ENCODE measurements at regions not wholly inside any gene's neighbourhood (a gene's known extent, or its start where the extent isn't known, plus 50 kb on each side); places are given as distances from the start of the nearest gene placed in this dataset.

DNA sequence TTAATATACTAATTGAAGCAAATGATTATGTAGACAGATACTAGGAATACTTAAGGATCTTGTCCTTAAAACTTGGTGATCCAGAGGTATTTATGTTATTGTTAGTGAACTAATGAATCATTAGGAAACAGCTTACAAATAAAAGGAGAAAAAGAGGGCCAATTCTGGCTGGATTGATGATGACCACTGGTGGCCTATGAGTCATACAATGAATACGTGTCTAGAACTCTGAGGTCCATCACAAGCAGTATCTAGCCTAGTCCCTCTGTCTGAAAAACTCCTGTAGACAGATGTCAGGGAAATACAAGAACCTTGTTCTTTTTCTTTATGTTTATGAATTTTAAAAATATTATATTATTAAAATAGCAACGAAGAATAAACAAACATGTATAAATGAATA is 51.7 kb upstream of the RTL1 start:
- no peak overlapping the region for H3K27ac ChIP-seq (ENCODE audit: low read depth)
- no peaks in the 10 kb centered on the region for H3F3A ChIP-seq (replicated peaks; ENCODE audit: low read depth)
- ATAC-seq (no peak), DNase-seq (ENCODE audit: low spot score) (no peak)
- H3K36me3 Mint-ChIP-seq (ENCODE audit: low read depth): no peaks in the 10 kb centered on the region
- H3K79me2 ChIP-seq (replicated peaks; ENCODE audit: insufficient read depth): no peaks in the 10 kb centered on the region
- H3K27me3 ChIP-seq (ENCODE audit: insufficient read depth): no peaks in the 10 kb centered on the region
- TF ChIP-seq JUNB (IDR thresholded peaks at IDR 0.05; ENCODE audit: unreplicated experiment) (no peak), POLR2AphosphoS5 (IDR thresholded peaks at IDR 0.05; ENCODE audit: low read depth) (no peak)
- H3K27me3 Mint-ChIP-seq (ENCODE audit: insufficient read depth, low read depth, poor library complexity): no peaks in the 10 kb centered on the region
- no peak overlapping the region for H2AFZ ChIP-seq
- no peaks in the 10 kb centered on the region for H3K9me3 Mint-ChIP-seq
- no peaks in the 10 kb centered on the region for H3K9me2 ChIP-seq (ENCODE audit: insufficient read depth)
- H4K20me1 ChIP-seq (replicated peaks; ENCODE audit: insufficient read depth): no peaks in the 10 kb centered on the region
- no peak overlapping the region for H3K27ac Mint-ChIP-seq
- no peak overlapping the region for H3K4me3 ChIP-seq
- H3K4me1 Mint-ChIP-seq: no peaks in the 10 kb centered on the region
- no peak overlapping the region for H3K4me2 ChIP-seq
- no peak overlapping the region for H3K4me3 Mint-ChIP-seq
- no peaks in the 10 kb centered on the region for H3K36me3 ChIP-seq (ENCODE audit: insufficient read depth)
- H3K4me1 ChIP-seq (ENCODE audit: insufficient read depth): no peaks in the 10 kb centered on the region

DNA sequence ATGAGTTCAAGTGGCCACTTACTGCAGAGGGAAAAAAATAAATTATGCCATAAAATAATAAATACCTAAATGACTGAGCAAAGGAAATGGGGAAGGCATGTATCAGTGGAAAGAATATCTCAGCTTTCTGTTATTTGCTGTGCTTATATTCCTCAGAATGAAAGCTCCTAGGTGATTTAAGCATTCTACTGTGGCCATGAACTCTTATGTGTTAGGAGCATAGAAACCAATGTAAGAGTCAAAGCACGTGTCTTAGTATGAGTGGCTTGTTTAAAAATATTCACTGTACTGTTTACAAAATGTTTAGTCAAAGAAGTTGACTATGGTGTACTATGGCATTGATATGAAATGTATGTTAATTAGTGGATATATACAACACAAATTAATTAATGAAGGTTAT is 59.0 kb upstream of the RTL1 start:
- no peak overlapping the region for H3K4me2 ChIP-seq
- no peaks in the 10 kb centered on the region for H3K9me2 ChIP-seq (ENCODE audit: insufficient read depth)
- no peaks in the 10 kb centered on the region for H3K4me1 Mint-ChIP-seq
- H3K79me2 ChIP-seq (replicated peaks; ENCODE audit: insufficient read depth): no peaks in the 10 kb centered on the region
- H3K9me3 Mint-ChIP-seq: 0 out of 3 replicates have a peak, but pooled peaks cover 6% of the 10 kb centered on the region
- no peaks in the 10 kb centered on the region for H3K27me3 Mint-ChIP-seq (ENCODE audit: insufficient read depth, low read depth, poor library complexity)
- no peak overlapping the region for H3K4me3 ChIP-seq
- H3K36me3 Mint-ChIP-seq (ENCODE audit: low read depth): no peaks in the 10 kb centered on the region
- H3K4me1 ChIP-seq (ENCODE audit: insufficient read depth): no peaks in the 10 kb centered on the region
- no peaks in the 10 kb centered on the region for H3F3A ChIP-seq (replicated peaks; ENCODE audit: low read depth)
- no peak overlapping the region for H3K27ac Mint-ChIP-seq
- H2AFZ ChIP-seq: no peak overlapping the region
- no peak for DNase-seq (ENCODE audit: low spot score)
- H3K4me3 Mint-ChIP-seq: no peak overlapping the region
- H3K27me3 ChIP-seq (ENCODE audit: insufficient read depth): no peaks in the 10 kb centered on the region
- TF ChIP-seq NANOG (IDR thresholded peaks at IDR 0.05; ENCODE audit: borderline replicate concordance): no peak
- no peak for TF ChIP-seq POLR2AphosphoS5 (IDR thresholded peaks at IDR 0.05; ENCODE audit: low read depth)
- no peaks in the 10 kb centered on the region; the same call in 1 of the 2 replicates for H4K20me1 ChIP-seq (replicated peaks; ENCODE audit: insufficient read depth)
- ATAC-seq: no peak
- no peaks in the 10 kb centered on the region for H3K36me3 ChIP-seq (ENCODE audit: insufficient read depth)
- no peak overlapping the region for H3K27ac ChIP-seq (ENCODE audit: low read depth)

DNA sequence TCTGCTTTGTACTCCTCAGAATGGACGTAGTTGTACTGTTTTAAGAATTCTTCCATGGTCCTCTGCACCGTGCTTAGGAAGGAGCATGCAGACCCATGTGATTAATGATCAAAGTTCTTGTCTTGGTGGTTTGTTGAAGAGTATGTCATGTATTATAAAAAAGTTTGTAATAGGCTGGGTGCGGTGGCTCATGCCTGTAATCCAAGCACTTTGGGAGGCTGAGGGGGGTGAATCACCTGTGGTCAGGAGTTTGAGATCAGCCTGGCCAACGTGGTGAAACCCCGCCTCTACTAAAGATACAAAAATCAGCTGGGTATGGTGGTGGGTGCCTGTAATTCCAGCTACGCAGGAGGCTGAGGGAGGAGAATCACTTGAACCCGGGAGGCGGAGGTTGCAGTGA is 61.8 kb upstream of the RTL1 start:
- H3K27ac Mint-ChIP-seq: no peak overlapping the region
- 0 out of 3 replicates have a peak, but pooled peaks cover 6% of the 10 kb centered on the region for H3K9me3 Mint-ChIP-seq
- Histone ChIP-seq H3K27me3 (ENCODE audit: insufficient read depth) (no peaks in the 10 kb centered on the region), H3K27ac (ENCODE audit: low read depth) (no peak overlapping the region), H3K79me2 (replicated peaks; ENCODE audit: insufficient read depth) (no peaks in the 10 kb centered on the region), H3K4me1 (ENCODE audit: insufficient read depth) (no peaks in the 10 kb centered on the region), H3K4me2 (no peak overlapping the region), H3K36me3 (ENCODE audit: insufficient read depth) (no peaks in the 10 kb centered on the region), H2AFZ (no peak overlapping the region), H3K9me2 (ENCODE audit: insufficient read depth) (no peaks in the 10 kb centered on the region), H3F3A (replicated peaks; ENCODE audit: low read depth) (no peaks in the 10 kb centered on the region), H3K4me3 (no peak overlapping the region), H4K20me1 (replicated peaks; ENCODE audit: insufficient read depth) (no peaks in the 10 kb centered on the region; the same call in 1 of the 2 replicates)
- H3K36me3 Mint-ChIP-seq (ENCODE audit: low read depth): no peaks in the 10 kb centered on the region
- no peaks in the 10 kb centered on the region for H3K4me1 Mint-ChIP-seq
- no peak for DNase-seq (ENCODE audit: low spot score)
- TF ChIP-seq JUNB (IDR thresholded peaks at IDR 0.05; ENCODE audit: unreplicated experiment) (no peak), STAT1 (IDR thresholded peaks at IDR 0.05; ENCODE audit: unreplicated experiment) (no peak), CREB1 (CRISPR knock-in tag; IDR thresholded peaks at IDR 0.05; ENCODE audit: low read depth) (no peak), ZNF331 (CRISPR knock-in tag; IDR thresholded peaks at IDR 0.05; ENCODE audit: low read depth) (no peak)
- TF ChIP-seq, protein P1, sequence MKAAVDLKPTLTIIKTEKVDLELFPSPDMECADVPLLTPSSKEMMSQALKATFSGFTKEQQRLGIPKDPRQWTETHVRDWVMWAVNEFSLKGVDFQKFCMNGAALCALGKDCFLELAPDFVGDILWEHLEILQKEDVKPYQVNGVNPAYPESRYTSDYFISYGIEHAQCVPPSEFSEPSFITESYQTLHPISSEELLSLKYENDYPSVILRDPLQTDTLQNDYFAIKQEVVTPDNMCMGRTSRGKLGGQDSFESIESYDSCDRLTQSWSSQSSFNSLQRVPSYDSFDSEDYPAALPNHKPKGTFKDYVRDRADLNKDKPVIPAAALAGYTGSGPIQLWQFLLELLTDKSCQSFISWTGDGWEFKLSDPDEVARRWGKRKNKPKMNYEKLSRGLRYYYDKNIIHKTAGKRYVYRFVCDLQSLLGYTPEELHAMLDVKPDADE (IDR thresholded peaks at IDR 0.05): no peak
- ATAC-seq: no peak
- H3K27me3 Mint-ChIP-seq (ENCODE audit: insufficient read depth, low read depth, poor library complexity): no peaks in the 10 kb centered on the region
- no peak overlapping the region for H3K4me3 Mint-ChIP-seq
